Adrenal gland (tissue), 5 donors: ENCODE measurements at regions not wholly inside any gene's neighbourhood (a gene's known extent, or its start where the extent isn't known, plus 50 kb on each side); places are given as distances from the start of the nearest gene placed in this dataset.

Experiments
- POLR2A ChIP-seq, 2 donors: fragments of 450-650 bp; IDR thresholded peaks; one replicate each; pipeline ENCODE4 v1.6.1; 2017; ENCODE audit warnings: antibody characterized with exemption in 2 of 2, mild to moderate bottlenecking in 2 of 2, moderate library complexity in 1 of 2
- TF ChIP-seq, protein P1 (sequence below), 6 experiments: fragments of 450-650 bp in 4 of 6; fragments of 200-600 bp in 2 of 6; sonication (generic) in 1 of 6; IDR thresholded peaks; 1 replicate in 5 of 6; 2 replicates in 1 of 6; pipeline versions ENCODE4 v1.5.1 to v1.8.0; 2016 to 2021; ENCODE audit warnings: antibody characterized with exemption in 6 of 6, mild to moderate bottlenecking in 2 of 6, moderate library complexity in 1 of 6
- donor health status: DM: no; HTN: no; CAD: no.

DNA sequence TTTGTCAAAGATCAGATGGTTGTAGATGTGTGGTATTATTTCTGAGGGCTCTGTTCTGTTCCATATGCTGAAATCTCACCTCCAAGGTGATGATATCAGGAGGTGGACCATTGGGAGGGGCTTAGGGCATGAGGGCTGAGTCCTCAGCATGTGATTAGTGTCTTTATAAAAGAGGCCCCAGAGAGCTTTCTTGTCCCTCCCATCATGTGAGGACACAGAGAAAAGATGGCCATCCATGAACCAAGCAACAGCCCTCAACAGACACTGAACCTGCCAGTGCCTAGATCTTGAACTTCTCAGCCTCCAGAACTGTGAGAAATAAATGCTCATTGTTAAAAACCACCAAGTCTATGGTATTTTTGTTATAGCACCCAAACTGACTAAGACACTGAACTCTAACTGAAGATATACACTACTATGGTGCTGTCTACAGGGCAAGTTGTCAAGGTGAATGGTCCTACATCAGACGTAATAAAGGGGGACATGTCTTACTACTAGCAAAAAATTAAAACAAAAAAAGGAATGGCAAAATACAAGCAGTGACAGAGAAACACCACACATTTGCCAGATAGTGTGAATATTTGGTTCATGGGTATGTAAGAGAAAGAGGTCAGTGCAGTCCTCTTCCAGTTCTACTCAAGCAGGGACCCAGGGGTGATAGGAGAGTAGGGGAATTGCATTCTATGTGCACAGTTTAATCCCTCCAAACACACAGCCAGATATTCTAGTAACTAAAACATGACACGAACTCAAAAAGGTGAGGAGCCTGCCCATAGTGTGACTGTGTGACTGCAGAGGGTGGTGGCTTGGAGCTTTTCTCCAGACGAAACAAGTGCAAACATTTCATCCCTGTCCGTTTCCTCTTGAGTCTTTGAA lies 164.4 kb upstream of the MYCN start:
- TF ChIP-seq, protein P1, sequence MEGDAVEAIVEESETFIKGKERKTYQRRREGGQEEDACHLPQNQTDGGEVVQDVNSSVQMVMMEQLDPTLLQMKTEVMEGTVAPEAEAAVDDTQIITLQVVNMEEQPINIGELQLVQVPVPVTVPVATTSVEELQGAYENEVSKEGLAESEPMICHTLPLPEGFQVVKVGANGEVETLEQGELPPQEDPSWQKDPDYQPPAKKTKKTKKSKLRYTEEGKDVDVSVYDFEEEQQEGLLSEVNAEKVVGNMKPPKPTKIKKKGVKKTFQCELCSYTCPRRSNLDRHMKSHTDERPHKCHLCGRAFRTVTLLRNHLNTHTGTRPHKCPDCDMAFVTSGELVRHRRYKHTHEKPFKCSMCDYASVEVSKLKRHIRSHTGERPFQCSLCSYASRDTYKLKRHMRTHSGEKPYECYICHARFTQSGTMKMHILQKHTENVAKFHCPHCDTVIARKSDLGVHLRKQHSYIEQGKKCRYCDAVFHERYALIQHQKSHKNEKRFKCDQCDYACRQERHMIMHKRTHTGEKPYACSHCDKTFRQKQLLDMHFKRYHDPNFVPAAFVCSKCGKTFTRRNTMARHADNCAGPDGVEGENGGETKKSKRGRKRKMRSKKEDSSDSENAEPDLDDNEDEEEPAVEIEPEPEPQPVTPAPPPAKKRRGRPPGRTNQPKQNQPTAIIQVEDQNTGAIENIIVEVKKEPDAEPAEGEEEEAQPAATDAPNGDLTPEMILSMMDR (IDR thresholded peaks at IDR 0.05), result no peak
- no peak for TF ChIP-seq POLR2A (IDR thresholded peaks at IDR 0.05)
